BLaER1 treated with 17β-estradiol and CSF1 and Interleukin-3, amounts not matched to agents 10 nM and 100 nM (cell line): ENCODE measurements at regions not wholly inside any gene's neighbourhood (a gene's known extent, or its start where the extent isn't known, plus 50 kb on each side); places are given as distances from the start of the nearest gene placed in this dataset.
"Not testable (repeated sequence)": the region's sequence is repeated elsewhere in the genome, so short reads cannot be mapped to it uniquely, and the experiment has no call there.

Experiments used
- H3K27ac ChIP-seq, 11 experiments: shearing (Covaris generic); formaldehyde crosslinking; 2 replicates each; pipeline ENCODE4 v1.8.1; 2022
- H3K27me3 ChIP-seq, 11 experiments: shearing (Covaris generic); formaldehyde crosslinking; 2 replicates each; pipeline ENCODE4 v1.8.1; 2022
- H3K36me3 ChIP-seq, 11 experiments: shearing (Covaris generic); formaldehyde crosslinking; 2 replicates each; pipeline ENCODE4 v1.8.1; 2022
- H3K4me1 ChIP-seq, 10 experiments: shearing (Covaris generic); formaldehyde crosslinking; 2 replicates each; pipeline ENCODE4 v1.8.1; 2022
- H3K4me2 ChIP-seq, 11 experiments: shearing (Covaris generic); formaldehyde crosslinking; 2 replicates each; pipeline ENCODE4 v1.8.1; 2022
- H3K4me3 ChIP-seq, 10 experiments: shearing (Covaris generic); formaldehyde crosslinking; 2 replicates each; pipeline ENCODE4 v1.8.1; 2022
- H3K9ac ChIP-seq, 11 experiments: shearing (Covaris generic); formaldehyde crosslinking; 2 replicates each; pipeline ENCODE4 v1.8.1; 2022
- H3K9me3 ChIP-seq, 11 experiments: shearing (Covaris generic); formaldehyde crosslinking; replicated peaks in 1 of 11; 2 replicates each; pipeline ENCODE4 v1.8.1; 2022
- H4K20me1 ChIP-seq, 11 experiments: shearing (Covaris generic); formaldehyde crosslinking; 2 replicates each; pipeline ENCODE4 v1.8.1; 2022
- Cebpa-rat ChIP-seq, 11 experiments: shearing (Covaris generic); IDR thresholded peaks; 2 replicates each; pipeline ENCODE4 v1.8.1; 2022

DNA sequence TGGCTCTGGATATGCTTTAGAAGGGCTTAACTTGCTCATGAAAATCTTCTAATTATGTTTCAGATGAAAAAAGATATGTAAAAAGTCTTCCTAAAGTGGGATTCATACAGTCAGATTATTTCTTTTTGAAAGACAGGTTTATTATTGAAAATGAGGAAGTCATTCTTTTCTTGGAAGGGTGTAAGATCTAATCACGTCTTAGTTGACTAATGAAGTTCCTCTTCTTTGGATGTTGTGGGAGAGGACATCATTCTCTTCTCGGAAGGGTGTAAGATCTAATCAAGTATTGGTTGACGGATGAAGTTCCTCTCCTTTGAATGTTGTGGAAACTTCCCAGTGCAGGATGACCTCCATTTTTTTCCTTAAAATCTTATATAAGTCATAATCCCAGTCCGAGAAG, 74.9 kb downstream of the ALG10 start:
- Histone ChIP-seq H3K4me3 (no peak overlapping the region), H4K20me1 (no peaks in the 10 kb centered on the region), H3K27me3 (no peaks in the 10 kb centered on the region), H3K27ac (no peak overlapping the region), H3K36me3 (no peaks in the 10 kb centered on the region), H3K4me2 (peak overlapping the region in 1 of 11 experiments; percentile 19; a peak in 1 of 22 replicates), H3K4me1 (peaks cover 0 to 9% (median 0%) of the 10 kb centered on the region in 10 experiments; a peak in 2 of 20 replicates), H3K9me3 (no peaks in the 10 kb centered on the region), H3K9ac (no peak overlapping the region)
- TF ChIP-seq Cebpa-rat (IDR thresholded peaks at IDR 0.05), result no peak

DNA sequence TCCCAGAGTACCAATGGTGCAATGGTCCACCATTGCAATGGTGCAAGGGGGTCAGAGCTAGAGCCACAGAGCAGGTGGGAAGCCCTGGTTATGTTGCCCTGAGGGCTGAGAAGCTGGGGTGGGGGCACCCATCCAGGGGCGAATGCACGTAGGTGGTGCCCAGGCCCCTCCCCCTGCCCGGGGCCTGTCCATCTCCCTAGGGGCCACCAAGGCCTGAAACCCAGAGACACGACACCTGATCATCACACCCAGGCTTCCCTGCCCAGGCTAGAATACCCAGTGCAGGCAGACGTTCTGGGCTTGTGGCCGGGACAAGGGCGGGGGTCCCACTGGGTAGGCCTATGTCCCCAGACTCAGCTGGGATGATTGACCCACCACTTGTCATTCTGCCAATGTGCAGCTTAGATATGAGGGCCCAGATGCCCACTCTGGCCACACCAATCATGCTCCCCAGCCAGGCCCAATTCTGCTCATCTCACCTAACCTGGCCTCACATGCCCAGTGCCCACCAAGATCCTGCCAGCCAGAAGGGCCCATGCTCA, 83.2 kb downstream of the ALG10 start:
- Histone ChIP-seq H3K4me1 (no peaks in the 10 kb centered on the region), H3K27me3 (no peaks in the 10 kb centered on the region), H3K9ac (no peak overlapping the region), H3K4me3 (no peak overlapping the region), H3K4me2 (no peak overlapping the region), H3K9me3 (peaks cover 16 to 30% (median 25%) of the 10 kb centered on the region in 11 experiments), H3K27ac (no peak overlapping the region), H4K20me1 (no peaks in the 10 kb centered on the region), H3K36me3 (no peaks in the 10 kb centered on the region)
- TF ChIP-seq Cebpa-rat (IDR thresholded peaks at IDR 0.05), result no peak

DNA sequence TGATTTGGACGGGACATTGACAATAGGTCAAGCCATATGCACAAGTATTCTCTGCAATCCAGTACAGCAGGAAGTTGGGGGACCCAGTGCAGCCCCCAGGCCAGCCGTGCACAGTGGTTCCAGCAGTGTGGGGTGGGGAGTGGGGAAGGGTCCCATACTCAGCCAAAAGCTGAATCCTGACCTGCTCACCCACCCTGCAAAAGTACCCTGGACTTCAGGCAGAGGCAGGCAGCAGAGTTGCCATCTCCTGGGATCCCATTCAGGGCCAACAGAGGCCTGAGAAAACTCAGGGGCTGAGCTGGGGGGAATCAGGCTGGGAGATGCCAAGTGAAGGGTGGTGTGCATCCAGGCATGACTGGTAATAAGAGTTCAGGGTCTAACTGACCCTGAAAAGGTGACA, 83.9 kb downstream of the ALG10 start:
- H3K4me1 ChIP-seq, result no peaks in the 10 kb centered on the region
- H3K9me3 ChIP-seq, result peaks cover 16 to 30% (median 25%) of the 10 kb centered on the region in 11 experiments
- H3K36me3 ChIP-seq, result no peaks in the 10 kb centered on the region
- TF ChIP-seq Cebpa-rat (IDR thresholded peaks at IDR 0.05), result no peak
- H3K4me2 ChIP-seq, result no peak overlapping the region
- no peak overlapping the region for H3K27ac ChIP-seq
- H4K20me1 ChIP-seq, result no peaks in the 10 kb centered on the region
- no peaks in the 10 kb centered on the region for H3K27me3 ChIP-seq
- H3K9ac ChIP-seq, result no peak overlapping the region
- H3K4me3 ChIP-seq, result no peak overlapping the region

DNA sequence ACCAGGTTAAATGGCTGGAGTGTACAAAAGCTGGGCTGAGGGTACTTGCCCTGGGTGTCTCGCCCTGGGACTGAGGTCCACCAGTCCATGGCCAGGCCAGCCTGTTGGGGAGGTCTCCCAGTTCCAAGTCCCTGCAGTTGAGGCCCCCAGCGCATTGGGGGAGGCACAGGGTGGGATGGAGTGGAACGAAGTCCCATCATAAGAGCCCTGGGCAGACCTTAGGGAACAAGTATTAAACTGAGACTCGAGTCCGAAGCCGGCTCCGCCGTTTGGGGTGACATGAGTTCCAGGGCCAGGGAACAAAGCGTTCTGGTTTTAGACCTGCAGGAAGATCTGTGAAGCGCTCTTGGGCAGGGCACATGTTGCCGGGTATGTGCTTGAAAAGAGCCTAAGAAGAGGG, 84.7 kb downstream of the ALG10 start:
- Histone ChIP-seq H3K9ac (no peak overlapping the region), H3K4me2 (no peak overlapping the region), H3K9me3 (peaks cover 16 to 30% (median 25%) of the 10 kb centered on the region in 11 experiments), H3K27me3 (no peaks in the 10 kb centered on the region), H3K36me3 (no peaks in the 10 kb centered on the region), H3K4me3 (no peak overlapping the region), H3K27ac (no peak overlapping the region), H3K4me1 (no peaks in the 10 kb centered on the region), H4K20me1 (no peaks in the 10 kb centered on the region)
- no peak for TF ChIP-seq Cebpa-rat (IDR thresholded peaks at IDR 0.05)

DNA sequence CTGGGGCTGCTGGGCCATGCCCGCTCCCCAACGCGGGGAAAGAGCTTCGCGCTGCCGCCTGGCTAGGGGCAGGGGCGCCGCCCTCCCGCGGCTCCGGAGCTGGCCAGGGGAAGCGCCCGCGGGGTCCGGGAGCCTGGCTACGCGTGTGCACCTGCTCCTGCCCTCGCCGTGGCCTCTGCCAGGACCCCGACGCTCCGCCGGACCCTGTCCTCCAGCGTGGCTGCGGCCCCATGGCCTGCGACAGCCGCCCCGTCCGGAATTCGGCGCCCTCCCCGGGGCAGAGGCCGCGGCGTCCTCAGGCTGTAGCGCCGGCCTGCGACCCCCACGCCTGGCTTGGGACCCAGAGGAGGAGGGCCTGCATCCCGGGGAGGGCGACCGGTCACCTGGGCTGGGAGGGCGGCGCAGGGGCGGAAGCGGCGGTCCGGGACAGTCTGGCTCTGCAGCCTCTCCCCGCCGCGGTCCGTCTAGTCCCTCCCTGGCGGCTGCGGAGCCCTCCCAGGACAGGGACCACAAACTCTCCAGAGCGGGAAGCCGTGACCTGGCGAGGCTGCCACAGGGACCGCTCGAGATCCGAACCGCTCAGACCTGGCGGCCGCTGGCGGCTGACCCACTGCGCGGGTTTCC, 85.6 kb downstream of the ALG10 start:
- Histone ChIP-seq H3K27ac (no peak overlapping the region), H3K9ac (no peak overlapping the region), H3K4me1 (no peaks in the 10 kb centered on the region), H3K36me3 (no peaks in the 10 kb centered on the region), H3K27me3 (no peaks in the 10 kb centered on the region), H4K20me1 (no peaks in the 10 kb centered on the region), H3K9me3 (peaks cover 16 to 30% (median 25%) of the 10 kb centered on the region in 11 experiments), H3K4me3 (no peak overlapping the region), H3K4me2 (no peak overlapping the region)
- TF ChIP-seq Cebpa-rat (IDR thresholded peaks at IDR 0.05), result no peak

DNA sequence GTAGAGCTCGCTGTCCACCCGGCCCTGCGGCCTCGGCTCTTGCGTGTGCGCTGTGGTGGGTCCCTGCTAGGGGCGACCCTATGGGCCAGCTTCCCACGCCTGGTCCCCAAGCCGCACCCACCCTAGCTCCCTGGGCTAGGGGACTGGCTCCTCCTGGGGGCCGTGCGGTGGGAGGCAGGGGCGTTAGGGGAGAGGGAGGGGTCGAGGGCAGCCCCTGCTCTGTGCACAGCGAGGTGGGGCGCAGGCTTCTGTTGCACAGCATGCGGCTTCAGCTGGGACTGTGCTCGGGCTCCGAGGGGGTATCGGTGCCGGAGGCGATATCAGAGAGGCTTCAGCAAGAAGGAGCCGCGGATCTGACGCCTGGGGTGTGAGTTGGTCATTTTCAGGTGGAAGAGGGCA, 86.1 kb downstream of the ALG10 start:
- peaks cover 16 to 30% (median 25%) of the 10 kb centered on the region in 11 experiments for H3K9me3 ChIP-seq

DNA sequence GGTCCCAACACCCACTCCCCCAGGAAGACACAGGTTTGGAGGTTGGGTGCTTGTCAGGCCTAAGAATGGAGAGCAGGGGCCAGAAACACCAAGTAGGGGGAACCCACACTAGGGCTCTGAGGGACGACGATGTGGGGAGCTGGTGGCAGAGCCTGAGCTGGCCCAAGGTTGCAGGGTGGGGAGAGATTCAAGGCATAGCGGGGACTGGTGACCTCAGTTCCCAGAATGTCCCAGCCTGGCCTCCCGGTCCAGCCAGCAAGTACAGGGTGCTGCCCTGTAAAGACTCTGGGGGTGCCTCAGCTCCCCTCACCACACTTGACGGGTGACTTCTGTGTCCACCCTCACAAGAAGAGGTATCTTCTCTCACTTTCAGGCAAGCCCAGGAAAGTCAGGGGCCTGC, 86.7 kb downstream of the ALG10 start:
- Histone ChIP-seq H3K4me3 (no peak overlapping the region), H3K9ac (no peak overlapping the region), H3K27ac (no peak overlapping the region), H3K4me2 (no peak overlapping the region), H3K9me3 (peaks cover 16 to 30% (median 25%) of the 10 kb centered on the region in 11 experiments), H3K4me1 (no peaks in the 10 kb centered on the region), H3K36me3 (no peaks in the 10 kb centered on the region), H4K20me1 (no peaks in the 10 kb centered on the region), H3K27me3 (no peaks in the 10 kb centered on the region)
- no peak for TF ChIP-seq Cebpa-rat (IDR thresholded peaks at IDR 0.05)

More for the DNA sequence above, 86.1 kb downstream of the ALG10 start:
- no peaks in the 10 kb centered on the region for H3K27me3 ChIP-seq
- H3K27ac ChIP-seq, result no peak overlapping the region
- TF ChIP-seq Cebpa-rat (IDR thresholded peaks at IDR 0.05), result no peak
- H3K36me3 ChIP-seq, result no peaks in the 10 kb centered on the region
- H3K4me2 ChIP-seq, result no peak overlapping the region
- H3K4me1 ChIP-seq, result no peaks in the 10 kb centered on the region
- H3K4me3 ChIP-seq, result no peak overlapping the region
- H3K9ac ChIP-seq, result no peak overlapping the region
- H4K20me1 ChIP-seq, result no peaks in the 10 kb centered on the region

DNA sequence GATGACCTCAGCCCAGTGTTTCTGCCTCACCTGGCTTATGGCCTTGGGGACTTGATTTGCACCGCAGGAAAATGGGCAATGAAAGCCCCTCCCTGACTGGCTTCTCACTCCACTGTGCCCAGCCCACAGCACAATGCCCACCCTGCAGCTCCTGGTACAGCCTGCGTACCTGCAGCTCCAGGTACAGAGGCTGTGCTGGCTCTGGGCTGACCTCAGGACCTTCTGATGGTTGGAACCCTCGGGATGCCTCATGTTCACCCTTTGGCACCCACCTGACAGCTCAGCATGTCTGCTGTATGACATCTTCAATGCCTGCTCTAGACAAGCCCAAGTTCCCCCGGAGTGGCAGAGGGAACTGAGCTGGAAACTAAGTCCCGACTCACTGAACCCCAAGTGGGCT, 87.1 kb downstream of the ALG10 start:
- Histone ChIP-seq H3K9ac (no peak overlapping the region), H3K4me2 (no peak overlapping the region), H3K27me3 (no peaks in the 10 kb centered on the region), H3K27ac (no peak overlapping the region), H3K36me3 (no peaks in the 10 kb centered on the region), H3K4me3 (no peak overlapping the region), H4K20me1 (no peaks in the 10 kb centered on the region), H3K9me3 (peaks cover 16 to 30% (median 25%) of the 10 kb centered on the region in 11 experiments), H3K4me1 (no peaks in the 10 kb centered on the region)
- no peak for TF ChIP-seq Cebpa-rat (IDR thresholded peaks at IDR 0.05)

DNA sequence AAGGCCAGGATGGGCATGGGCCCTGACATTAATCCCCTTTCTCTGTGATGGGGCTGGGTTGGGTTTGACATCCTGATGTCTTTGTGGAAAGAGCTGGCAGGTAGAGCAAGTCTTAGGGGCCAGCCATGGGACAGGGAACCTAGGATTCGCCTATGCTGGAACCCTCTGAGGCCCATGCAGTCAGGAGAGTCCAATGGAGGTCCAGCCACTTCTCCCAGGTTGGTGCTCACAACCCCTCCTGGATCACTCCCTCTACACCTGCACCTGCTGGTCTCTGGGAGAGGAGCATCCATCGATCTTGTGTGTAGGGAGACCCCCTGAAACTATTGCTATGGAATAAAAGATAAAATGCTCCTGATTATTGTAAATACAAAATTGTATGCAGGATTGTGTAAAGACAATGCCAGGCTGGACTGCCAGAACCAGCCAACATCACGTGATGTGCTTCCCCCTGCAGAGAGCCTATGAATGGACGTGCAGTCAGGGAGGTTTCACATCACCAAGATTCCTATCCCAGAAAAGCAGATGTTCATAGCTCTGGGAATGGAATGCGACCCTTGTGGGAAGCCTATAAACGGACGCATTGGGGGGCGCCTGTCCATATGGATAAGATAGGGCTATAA, 87.7 kb downstream of the ALG10 start:
- H3K9me3 ChIP-seq, result peaks cover 16 to 30% (median 25%) of the 10 kb centered on the region in 11 experiments
- H4K20me1 ChIP-seq, H3K4me3 ChIP-seq, H3K27ac ChIP-seq, H3K27me3 ChIP-seq, H3K36me3 ChIP-seq, H3K9ac ChIP-seq, H3K4me2 ChIP-seq, H3K4me1 ChIP-seq: not testable (repeated sequence)

DNA sequence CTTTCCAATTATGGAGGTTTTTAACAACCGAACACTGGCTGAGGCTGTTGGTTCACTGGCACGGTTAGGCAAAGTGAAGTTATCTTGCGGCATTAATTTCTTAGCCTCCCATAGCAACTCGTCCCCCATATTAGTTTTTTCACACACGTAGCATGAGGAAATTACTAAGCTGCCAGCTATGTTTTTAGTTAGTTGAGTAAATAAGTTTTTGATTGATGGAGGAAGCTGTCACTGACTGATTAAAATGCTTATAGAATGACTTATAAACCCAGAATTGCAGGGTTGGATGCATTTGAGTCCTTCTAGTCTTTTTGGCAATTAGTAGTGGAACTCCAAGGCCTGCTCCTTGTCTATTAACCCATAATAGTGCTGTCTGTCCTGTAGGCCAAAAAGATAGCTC, 97.1 kb downstream of the ALG10 start:
- Histone ChIP-seq H3K27ac (no peak overlapping the region), H3K27me3 (no peaks in the 10 kb centered on the region), H4K20me1 (no peaks in the 10 kb centered on the region), H3K4me3 (no peak overlapping the region), H3K4me1 (no peaks in the 10 kb centered on the region), H3K9ac (no peak overlapping the region), H3K36me3 (no peaks in the 10 kb centered on the region), H3K4me2 (no peak overlapping the region), H3K9me3 (no peaks in the 10 kb centered on the region)
- TF ChIP-seq Cebpa-rat (IDR thresholded peaks at IDR 0.05), result no peak
